ENCODE measurements at regions not wholly inside any gene's neighbourhood (a gene's known extent, or its start where the extent isn't known, plus 50 kb on each side); places are given as distances from the start of the nearest gene placed in this dataset.

- DNase-seq: no peak
These were observed 324.6 kb downstream of the TMEM121 start for GRCh38 chr14:105850853-105851581.

GRCh38 chr14:105851716-105852377 lies 325.5 kb downstream of the TMEM121 start:
- no peak for DNase-seq

- DNase-seq: no peak
These were observed 326.1 kb downstream of the TMEM121 start for GRCh38 chr14:105852378-105853088.

GRCh38 chr14:105853089-105853906 lies 326.9 kb downstream of the TMEM121 start:
- DNase-seq: no peak

- DNase-seq: no peak
These were observed 327.7 kb downstream of the TMEM121 start for GRCh38 chr14:105853907-105854599.

GRCh38 chr14:105854600-105855245 lies 328.3 kb downstream of the TMEM121 start:
- no peak for DNase-seq

- no peak for DNase-seq
These were observed 329.0 kb downstream of the TMEM121 start for GRCh38 chr14:105855246-105855892.

GRCh38 chr14:105855893-105856675 lies 329.7 kb downstream of the TMEM121 start:
- DNase-seq: no peak

- DNase-seq: peak; percentile 21
These were observed 330.4 kb downstream of the TMEM121 start for GRCh38 chr14:105856676-105857219.

GRCh38 chr14:105857220-105857825 lies 330.9 kb downstream of the TMEM121 start:
- peak; percentile 21 for DNase-seq

- DNase-seq: peak; percentile 41
These were observed 331.7 kb downstream of the TMEM121 start for GRCh38 chr14:105857826-105858675.

- DNase-seq: peak; percentile 23
These were observed 332.3 kb downstream of the TMEM121 start for GRCh38 chr14:105858676-105859025.

- DNase-seq: peak; percentile 27
These were observed 332.8 kb downstream of the TMEM121 start for GRCh38 chr14:105859073-105859716.

- peak; percentile 45 for DNase-seq
These were observed 333.6 kb downstream of the TMEM121 start for GRCh38 chr14:105859717-105860614.

GRCh38 chr14:105860615-105861580 lies 334.5 kb downstream of the TMEM121 start:
- DNase-seq: peak; percentile 34

GRCh38 chr14:105861985-105862465 lies 335.6 kb downstream of the TMEM121 start:
- DNase-seq: peak; percentile 46

All from stimulated activated CD8-positive, alpha-beta memory T cell treated with anti-CD3 and anti-CD28 coated beads, Interleukin-4, amount 100 ng/mL, for 48 hours (primary cell).